Loucy (cell line): ENCODE measurements at regions not wholly inside any gene's neighbourhood (a gene's known extent, or its start where the extent isn't known, plus 50 kb on each side); places are given as distances from the start of the nearest gene placed in this dataset.

Experiments used
- H2AFZ ChIP-seq: fragments of 200-600 bp; sonication (generic); 2 replicates; pipeline ENCODE4 v1.6.0; 2016; ENCODE audit warnings: antibody characterized with exemption, mild to moderate bottlenecking, low read length, moderate library complexity
- H3F3A ChIP-seq: fragments of 200-600 bp; 2 replicates; pipeline ENCODE4 v1.6.0; 2016; ENCODE audit warnings: antibody characterized with exemption, low read depth, mild to moderate bottlenecking
- H3K27me3 ChIP-seq: fragments of 200-600 bp; sonication (generic); 2 replicates; pipeline ENCODE4 v1.6.1; 2014; ENCODE audit warnings: low read length, mild to moderate bottlenecking; ENCODE audit not compliant: insufficient read depth, poor library complexity, severe bottlenecking
- H3K36me3 ChIP-seq: fragments of 200-600 bp; sonication (generic); 2 replicates; pipeline ENCODE4 v1.6.1; 2016; ENCODE audit warnings: low read length; ENCODE audit not compliant: insufficient read depth
- H3K4me1 ChIP-seq: fragments of 200-600 bp; sonication (generic); 2 replicates; pipeline ENCODE4 v1.5.1; 2014; ENCODE audit warnings: low read length, mild to moderate bottlenecking; ENCODE audit not compliant: insufficient read depth, poor library complexity, severe bottlenecking
- H3K4me2 ChIP-seq: fragments of 200-600 bp; sonication (generic); 2 replicates; pipeline ENCODE4 v1.6.0; 2014; ENCODE audit warnings: antibody characterized with exemption, low read length, low read depth, mild to moderate bottlenecking; ENCODE audit not compliant: poor library complexity, severe bottlenecking
- H3K4me3 ChIP-seq: fragments of 200-600 bp; sonication (generic); 2 replicates; pipeline ENCODE4 v1.5.1; 2014; ENCODE audit warnings: low read length, mild to moderate bottlenecking, mixed read lengths; ENCODE audit not compliant: poor library complexity, severe bottlenecking
- H3K79me2 ChIP-seq: fragments of 200-600 bp; sonication (generic); 2 replicates; pipeline ENCODE4 v1.6.1; 2014; ENCODE audit warnings: low read length; ENCODE audit not compliant: insufficient read depth
- H3K9ac ChIP-seq: fragments of 200-600 bp; sonication (generic); 2 replicates; pipeline ENCODE4 v1.6.0; 2014; ENCODE audit warnings: mild to moderate bottlenecking, low read depth, low read length, moderate library complexity; ENCODE audit not compliant: poor library complexity, severe bottlenecking
- H3K9me2 ChIP-seq: fragments of 200-600 bp; sonication (generic); replicated peaks from 2 replicates; pipeline ENCODE4 v1.6.1; 2016; ENCODE audit warnings: low read depth, low read length, mixed read lengths
- H3K9me3 ChIP-seq: fragments of 200-600 bp; sonication (generic); 2 replicates; pipeline ENCODE4 v1.6.1; 2014; ENCODE audit warnings: mild to moderate bottlenecking, antibody characterized with exemption, low read length, low read depth; ENCODE audit not compliant: insufficient read depth
- H4K20me1 ChIP-seq: fragments of 200-600 bp; sonication (generic); 2 replicates; pipeline ENCODE4 v1.6.0; 2014; ENCODE audit warnings: antibody characterized with exemption, low read length, mild to moderate bottlenecking; ENCODE audit not compliant: insufficient read depth, poor library complexity, severe bottlenecking
- EZH2phosphoT487 ChIP-seq: fragments of 200-600 bp; IDR thresholded peaks from 2 replicates; pipeline ENCODE4 v1.6.1; 2018; ENCODE audit warnings: antibody characterized with exemption, mild to moderate bottlenecking, moderate library complexity, borderline replicate concordance
- TF ChIP-seq, protein P1 (sequence below): fragments of 200-600 bp; sonication (generic); conservative IDR thresholded peaks from 2 replicates; pipeline ENCODE4 v1.5.1; 2014; ENCODE audit warnings: mild to moderate bottlenecking, antibody characterized with exemption, low read length

- Histone ChIP-seq H3K4me3 (no peak overlapping the region), H3K4me2 (no peak overlapping the region), H3K9me3 (no peaks in the 10 kb centered on the region), H3K79me2 (no peaks in the 10 kb centered on the region), H4K20me1 (no peaks in the 10 kb centered on the region), H3K9ac (no peak overlapping the region), H2AFZ (no peak overlapping the region), H3K9me2 (no peaks in the 10 kb centered on the region), H3K4me1 (no peaks in the 10 kb centered on the region), H3K27me3 (no peaks in the 10 kb centered on the region), H3K36me3 (no peaks in the 10 kb centered on the region), H3F3A (no peaks in the 10 kb centered on the region)
- TF ChIP-seq, protein P1, sequence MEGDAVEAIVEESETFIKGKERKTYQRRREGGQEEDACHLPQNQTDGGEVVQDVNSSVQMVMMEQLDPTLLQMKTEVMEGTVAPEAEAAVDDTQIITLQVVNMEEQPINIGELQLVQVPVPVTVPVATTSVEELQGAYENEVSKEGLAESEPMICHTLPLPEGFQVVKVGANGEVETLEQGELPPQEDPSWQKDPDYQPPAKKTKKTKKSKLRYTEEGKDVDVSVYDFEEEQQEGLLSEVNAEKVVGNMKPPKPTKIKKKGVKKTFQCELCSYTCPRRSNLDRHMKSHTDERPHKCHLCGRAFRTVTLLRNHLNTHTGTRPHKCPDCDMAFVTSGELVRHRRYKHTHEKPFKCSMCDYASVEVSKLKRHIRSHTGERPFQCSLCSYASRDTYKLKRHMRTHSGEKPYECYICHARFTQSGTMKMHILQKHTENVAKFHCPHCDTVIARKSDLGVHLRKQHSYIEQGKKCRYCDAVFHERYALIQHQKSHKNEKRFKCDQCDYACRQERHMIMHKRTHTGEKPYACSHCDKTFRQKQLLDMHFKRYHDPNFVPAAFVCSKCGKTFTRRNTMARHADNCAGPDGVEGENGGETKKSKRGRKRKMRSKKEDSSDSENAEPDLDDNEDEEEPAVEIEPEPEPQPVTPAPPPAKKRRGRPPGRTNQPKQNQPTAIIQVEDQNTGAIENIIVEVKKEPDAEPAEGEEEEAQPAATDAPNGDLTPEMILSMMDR = no peak
- no peak for TF ChIP-seq EZH2phosphoT487
Measured at GRCh38 chr3:94349310-94349878, 286.5 kb downstream of the NSUN3 start.

DNA sequence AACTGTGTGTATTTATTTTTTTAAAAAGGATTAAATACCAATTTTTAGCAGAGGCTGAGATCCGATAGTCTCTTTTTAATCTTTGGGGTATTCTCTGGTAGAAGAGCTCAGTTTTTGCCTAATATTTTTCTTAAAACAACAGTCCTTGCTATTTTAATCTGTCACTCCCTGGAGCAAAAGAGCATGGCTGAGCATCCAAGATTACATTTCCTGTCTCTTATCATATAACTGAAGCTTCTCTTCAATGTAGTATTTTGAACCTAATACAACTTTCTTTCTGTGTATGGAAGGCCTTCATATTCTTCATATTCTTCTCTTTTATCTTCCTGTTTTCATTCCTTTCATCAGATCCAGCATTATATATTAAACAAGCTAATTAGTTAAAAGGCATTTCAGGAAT is 293.7 kb downstream of the NSUN3 start:
- H3K27me3 ChIP-seq = no peaks in the 10 kb centered on the region
- H3K36me3 ChIP-seq = no peaks in the 10 kb centered on the region
- H3K9me3 ChIP-seq = no peaks in the 10 kb centered on the region
- H3K9ac ChIP-seq = no peak overlapping the region
- no peak overlapping the region for H3K4me2 ChIP-seq
- H3F3A ChIP-seq = no peaks in the 10 kb centered on the region
- no peaks in the 10 kb centered on the region for H3K79me2 ChIP-seq
- H3K9me2 ChIP-seq = no peaks in the 10 kb centered on the region
- TF ChIP-seq, protein P1 = no peak
- TF ChIP-seq EZH2phosphoT487 = no peak
- H3K4me1 ChIP-seq = no peaks in the 10 kb centered on the region
- H2AFZ ChIP-seq = no peak overlapping the region
- no peak overlapping the region for H3K4me3 ChIP-seq
- H4K20me1 ChIP-seq = no peaks in the 10 kb centered on the region

- no peak overlapping the region for H3K9ac ChIP-seq
- H4K20me1 ChIP-seq = no peaks in the 10 kb centered on the region
- no peaks in the 10 kb centered on the region for H3K9me2 ChIP-seq
- H3K4me1 ChIP-seq = no peaks in the 10 kb centered on the region
- no peak overlapping the region for H2AFZ ChIP-seq
- no peaks in the 10 kb centered on the region for H3K36me3 ChIP-seq
- no peak overlapping the region for H3K4me3 ChIP-seq
- H3K9me3 ChIP-seq = no peaks in the 10 kb centered on the region
- no peaks in the 10 kb centered on the region for H3F3A ChIP-seq
- no peaks in the 10 kb centered on the region for H3K79me2 ChIP-seq
- no peaks in the 10 kb centered on the region for H3K27me3 ChIP-seq
- TF ChIP-seq EZH2phosphoT487 = no peak
- H3K4me2 ChIP-seq = no peak overlapping the region
Measured at GRCh38 chr3:94359996-94360395, 297.1 kb downstream of the NSUN3 start.

DNA sequence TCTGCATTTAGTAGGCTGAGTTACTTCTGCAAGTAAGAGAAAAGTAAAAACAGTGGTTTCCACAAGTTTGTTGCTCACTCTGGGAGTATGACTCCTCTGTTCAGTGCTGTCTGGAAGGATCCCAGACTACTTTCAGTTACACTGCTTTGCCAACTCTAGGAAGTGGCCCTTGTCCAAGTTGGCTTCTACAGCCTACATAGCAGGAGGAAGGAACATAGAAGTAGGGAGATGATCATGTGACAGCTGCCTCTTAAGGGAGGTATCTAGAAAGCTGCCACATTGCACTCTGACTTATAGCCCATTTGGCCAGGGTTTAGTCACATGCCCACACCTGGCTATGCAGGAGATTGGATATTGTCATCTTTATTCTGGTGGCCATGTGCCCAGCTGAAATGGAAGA is 298.1 kb downstream of the NSUN3 start:
- TF ChIP-seq, protein P1 = no peak
- TF ChIP-seq EZH2phosphoT487 = no peak
- no peak overlapping the region for H3K4me3 ChIP-seq
- no peaks in the 10 kb centered on the region for H3K79me2 ChIP-seq
- no peaks in the 10 kb centered on the region for H3F3A ChIP-seq
- no peak overlapping the region for H3K4me2 ChIP-seq
- H3K9me2 ChIP-seq = no peaks in the 10 kb centered on the region
- no peaks in the 10 kb centered on the region for H4K20me1 ChIP-seq
- H3K9ac ChIP-seq = no peak overlapping the region
- no peaks in the 10 kb centered on the region for H3K27me3 ChIP-seq
- H3K4me1 ChIP-seq = no peaks in the 10 kb centered on the region
- H3K9me3 ChIP-seq = no peaks in the 10 kb centered on the region
- no peaks in the 10 kb centered on the region for H3K36me3 ChIP-seq
- peak overlapping the region; percentile 52; the same call in 1 of the 2 replicates for H2AFZ ChIP-seq
